ENCODE measurements at regions not wholly inside any gene's neighbourhood (a gene's known extent, or its start where the extent isn't known, plus 50 kb on each side); places are given as distances from the start of the nearest gene placed in this dataset.

DNA sequence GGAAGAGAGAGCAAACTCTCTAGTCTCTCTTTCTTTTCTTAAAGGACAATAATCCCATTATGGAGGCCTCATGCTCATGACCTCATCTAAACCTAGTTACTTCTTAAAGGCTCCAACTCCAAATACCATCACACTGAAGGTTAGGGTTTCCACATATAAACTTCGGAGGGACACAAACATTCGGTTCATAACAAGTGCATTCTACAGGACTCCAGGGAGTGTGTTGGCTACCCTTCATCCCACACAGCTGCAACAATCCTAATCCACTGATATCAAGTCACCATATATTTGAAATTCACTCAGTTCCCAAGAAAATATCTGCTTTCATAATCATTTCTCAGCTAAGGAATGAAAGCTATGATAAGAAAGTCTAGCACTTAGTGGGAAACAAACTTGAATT, 265.9 kb upstream of the PLEKHG7 start:
- no peak for DNase-seq (ENCODE audit: low spot score)
- H3K9me3 ChIP-seq: no peaks in the 10 kb centered on the region
- intact Hi-C loops (cut with DNase I): no loop called here
- H3K4me1 ChIP-seq (replicated peaks): no peaks in the 10 kb centered on the region
- no peaks in the 10 kb centered on the region for H3K27me3 ChIP-seq (replicated peaks; ENCODE audit: insufficient read depth)
- 79% methylated on average over 2 of the region's 2 CpGs for WGBS
- no peak overlapping the region for H3K4me3 ChIP-seq
- TF ChIP-seq, protein P1, sequence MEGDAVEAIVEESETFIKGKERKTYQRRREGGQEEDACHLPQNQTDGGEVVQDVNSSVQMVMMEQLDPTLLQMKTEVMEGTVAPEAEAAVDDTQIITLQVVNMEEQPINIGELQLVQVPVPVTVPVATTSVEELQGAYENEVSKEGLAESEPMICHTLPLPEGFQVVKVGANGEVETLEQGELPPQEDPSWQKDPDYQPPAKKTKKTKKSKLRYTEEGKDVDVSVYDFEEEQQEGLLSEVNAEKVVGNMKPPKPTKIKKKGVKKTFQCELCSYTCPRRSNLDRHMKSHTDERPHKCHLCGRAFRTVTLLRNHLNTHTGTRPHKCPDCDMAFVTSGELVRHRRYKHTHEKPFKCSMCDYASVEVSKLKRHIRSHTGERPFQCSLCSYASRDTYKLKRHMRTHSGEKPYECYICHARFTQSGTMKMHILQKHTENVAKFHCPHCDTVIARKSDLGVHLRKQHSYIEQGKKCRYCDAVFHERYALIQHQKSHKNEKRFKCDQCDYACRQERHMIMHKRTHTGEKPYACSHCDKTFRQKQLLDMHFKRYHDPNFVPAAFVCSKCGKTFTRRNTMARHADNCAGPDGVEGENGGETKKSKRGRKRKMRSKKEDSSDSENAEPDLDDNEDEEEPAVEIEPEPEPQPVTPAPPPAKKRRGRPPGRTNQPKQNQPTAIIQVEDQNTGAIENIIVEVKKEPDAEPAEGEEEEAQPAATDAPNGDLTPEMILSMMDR (IDR thresholded peaks at IDR 0.05): no peak
- TF ChIP-seq POLR2A (IDR thresholded peaks at IDR 0.05) (no peak), POLR2AphosphoS5 (IDR thresholded peaks at IDR 0.05) (no peak)
- no peaks in the 10 kb centered on the region for H3K36me3 ChIP-seq
- no peak overlapping the region for H3K27ac ChIP-seq

GRCh38 chr12:92434607-92435025, 268.2 kb upstream of the PLEKHG7 start:
- H3K9me3 ChIP-seq: no peaks in the 10 kb centered on the region
- H3K4me1 ChIP-seq (replicated peaks): no peaks in the 10 kb centered on the region
- H3K36me3 ChIP-seq: no peaks in the 10 kb centered on the region
- intact Hi-C loops (cut with DNase I): no loop called here
- DNase-seq (ENCODE audit: low spot score): no peak
- TF ChIP-seq, protein P1 (IDR thresholded peaks at IDR 0.05): no peak
- no peak for TF ChIP-seq POLR2A (IDR thresholded peaks at IDR 0.05)
- no peak for TF ChIP-seq POLR2AphosphoS5 (IDR thresholded peaks at IDR 0.05)
- H3K27me3 ChIP-seq (replicated peaks; ENCODE audit: insufficient read depth): no peaks in the 10 kb centered on the region
- H3K4me3 ChIP-seq: no peak overlapping the region
- WGBS: 71% methylated on average over 1 of the region's 1 CpG
- no peak overlapping the region for H3K27ac ChIP-seq

- no peak overlapping the region for H3K4me3 ChIP-seq
- no peaks in the 10 kb centered on the region for H3K4me1 ChIP-seq (replicated peaks)
- no peaks in the 10 kb centered on the region for H3K9me3 ChIP-seq
- intact Hi-C loops (cut with DNase I): no loop called here
- H3K36me3 ChIP-seq: no peaks in the 10 kb centered on the region
- DNase-seq (ENCODE audit: low spot score): no peak
- H3K27ac ChIP-seq: no peak overlapping the region
- H3K27me3 ChIP-seq (replicated peaks; ENCODE audit: insufficient read depth): no peaks in the 10 kb centered on the region
- TF ChIP-seq, protein P1 (IDR thresholded peaks at IDR 0.05): no peak
- TF ChIP-seq POLR2A (IDR thresholded peaks at IDR 0.05) (no peak), POLR2AphosphoS5 (IDR thresholded peaks at IDR 0.05) (no peak)
- WGBS: 90% methylated on average over 4 of the region's 4 CpGs
These were observed 269.9 kb upstream of the PLEKHG7 start for GRCh38 chr12:92432724-92433441.

DNA sequence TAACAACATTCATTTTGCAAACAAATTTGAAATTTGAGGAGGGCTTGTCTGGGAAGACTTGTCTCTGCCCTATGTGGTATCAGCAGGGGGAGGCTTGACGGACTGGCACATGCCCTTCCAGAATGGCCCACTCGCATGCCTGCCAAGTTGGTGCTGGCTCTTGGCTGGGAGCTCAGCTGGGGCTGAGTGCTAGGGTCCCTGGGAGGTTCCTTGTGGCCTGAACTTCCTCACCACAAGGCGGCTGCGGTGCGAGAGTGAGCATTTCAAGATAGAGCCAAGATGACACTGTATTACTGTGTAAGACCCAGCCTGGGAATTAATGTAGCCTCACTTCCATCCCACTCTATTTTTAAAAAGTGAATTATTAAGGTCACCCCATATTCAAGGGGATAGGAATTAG, 271.6 kb upstream of the PLEKHG7 start:
- Histone ChIP-seq H3K4me1 (replicated peaks) (no peaks in the 10 kb centered on the region), H3K27ac (no peak overlapping the region), H3K9me3 (no peaks in the 10 kb centered on the region), H3K4me3 (no peak overlapping the region), H3K36me3 (no peaks in the 10 kb centered on the region), H3K27me3 (replicated peaks; ENCODE audit: insufficient read depth) (no peaks in the 10 kb centered on the region)
- no peak for TF ChIP-seq POLR2A (IDR thresholded peaks at IDR 0.05)
- no peak for TF ChIP-seq POLR2AphosphoS5 (IDR thresholded peaks at IDR 0.05)
- TF ChIP-seq, protein P1 (IDR thresholded peaks at IDR 0.05): no peak
- no peak for DNase-seq (ENCODE audit: low spot score)
- WGBS: 98% methylated on average over 5 of the region's 5 CpGs
- intact Hi-C loops (cut with DNase I): no loop called here

- no peak for DNase-seq (ENCODE audit: low spot score)
- no peaks in the 10 kb centered on the region for H3K9me3 ChIP-seq
- no peak overlapping the region for H3K27ac ChIP-seq
- H3K4me1 ChIP-seq (replicated peaks): no peaks in the 10 kb centered on the region
- no peaks in the 10 kb centered on the region for H3K27me3 ChIP-seq (replicated peaks; ENCODE audit: insufficient read depth)
- TF ChIP-seq POLR2A (IDR thresholded peaks at IDR 0.05) (no peak), POLR2AphosphoS5 (IDR thresholded peaks at IDR 0.05) (no peak)
- TF ChIP-seq, protein P1 (IDR thresholded peaks at IDR 0.05): no peak
- intact Hi-C loops (cut with DNase I): no loop called here
- H3K36me3 ChIP-seq: no peaks in the 10 kb centered on the region
- no peak overlapping the region for H3K4me3 ChIP-seq
These were observed 276.5 kb upstream of the PLEKHG7 start for GRCh38 chr12:92426332-92426731.
